ENCODE measurements at regions not wholly inside any gene's neighbourhood (a gene's known extent, or its start where the extent isn't known, plus 50 kb on each side); places are given as distances from the start of the nearest gene placed in this dataset.

GRCh38 chr6:119603501-119603900 lies 253.9 kb upstream of the MAN1A1 start:
- H3K4me1 ChIP-seq = no peaks in the 10 kb centered on the region
- H3K36me3 ChIP-seq = no peaks in the 10 kb centered on the region
- no peak overlapping the region for H3K4me3 ChIP-seq
- intact Hi-C loops (cut with DNase I) = no loop called here
- no peak for TF ChIP-seq CTCF (IDR thresholded peaks at IDR 0.05)
- no peak for DNase-seq (ENCODE audit: low spot score in 2 of 2)
- no peaks in the 10 kb centered on the region for H3K9me3 ChIP-seq
- no peak overlapping the region for H3K27ac ChIP-seq
- H3K27me3 ChIP-seq = no peaks in the 10 kb centered on the region

- DNase-seq (ENCODE audit: low spot score in 2 of 2) = no peak
- Histone ChIP-seq H3K27me3 (no peaks in the 10 kb centered on the region), H3K36me3 (no peaks in the 10 kb centered on the region), H3K4me3 (no peak overlapping the region), H3K9me3 (no peaks in the 10 kb centered on the region), H3K4me1 (no peaks in the 10 kb centered on the region), H3K27ac (no peak overlapping the region)
- no peak for TF ChIP-seq CTCF (IDR thresholded peaks at IDR 0.05)
- intact Hi-C loops (cut with DNase I) = no loop called here
Measured at GRCh38 chr6:119602215-119603178, 252.9 kb upstream of the MAN1A1 start.

- H3K36me3 ChIP-seq = no peaks in the 10 kb centered on the region
- no peak overlapping the region for H3K4me3 ChIP-seq
- DNase-seq (ENCODE audit: low spot score in 2 of 2) = no peak
- no peak for TF ChIP-seq CTCF (IDR thresholded peaks at IDR 0.05)
- intact Hi-C loops (cut with DNase I) = no loop called here
- H3K27me3 ChIP-seq = no peaks in the 10 kb centered on the region
- no peak overlapping the region for H3K27ac ChIP-seq
- H3K4me1 ChIP-seq = no peaks in the 10 kb centered on the region
- no peaks in the 10 kb centered on the region for H3K9me3 ChIP-seq
Measured at GRCh38 chr6:119598883-119599282, 249.3 kb upstream of the MAN1A1 start.

- no peaks in the 10 kb centered on the region for H3K36me3 ChIP-seq
- H3K27ac ChIP-seq = no peak overlapping the region
- H3K4me1 ChIP-seq = no peaks in the 10 kb centered on the region
- no peak for DNase-seq (ENCODE audit: low spot score in 2 of 2)
- no peak for TF ChIP-seq CTCF (IDR thresholded peaks at IDR 0.05)
- intact Hi-C loops (cut with DNase I) = no loop called here
- no peaks in the 10 kb centered on the region for H3K27me3 ChIP-seq
- no peaks in the 10 kb centered on the region for H3K9me3 ChIP-seq
- no peak overlapping the region for H3K4me3 ChIP-seq
Measured at GRCh38 chr6:119594907-119595306, 245.3 kb upstream of the MAN1A1 start.

- no peak for DNase-seq (ENCODE audit: low spot score in 2 of 2)
- Histone ChIP-seq H3K9me3 (no peaks in the 10 kb centered on the region), H3K4me3 (no peak overlapping the region), H3K27ac (no peak overlapping the region), H3K4me1 (no peaks in the 10 kb centered on the region), H3K36me3 (no peaks in the 10 kb centered on the region), H3K27me3 (no peaks in the 10 kb centered on the region)
- no peak for TF ChIP-seq CTCF (IDR thresholded peaks at IDR 0.05)
- intact Hi-C loops (cut with DNase I) = no loop called here
Measured at GRCh38 chr6:119591235-119591634, 241.7 kb upstream of the MAN1A1 start.

Data from ascending aorta (tissue), 2 donors.